ENCODE measurements at regions not wholly inside any gene's neighbourhood (a gene's known extent, or its start where the extent isn't known, plus 50 kb on each side); places are given as distances from the start of the nearest gene placed in this dataset.

- TF ChIP-seq, protein P1, sequence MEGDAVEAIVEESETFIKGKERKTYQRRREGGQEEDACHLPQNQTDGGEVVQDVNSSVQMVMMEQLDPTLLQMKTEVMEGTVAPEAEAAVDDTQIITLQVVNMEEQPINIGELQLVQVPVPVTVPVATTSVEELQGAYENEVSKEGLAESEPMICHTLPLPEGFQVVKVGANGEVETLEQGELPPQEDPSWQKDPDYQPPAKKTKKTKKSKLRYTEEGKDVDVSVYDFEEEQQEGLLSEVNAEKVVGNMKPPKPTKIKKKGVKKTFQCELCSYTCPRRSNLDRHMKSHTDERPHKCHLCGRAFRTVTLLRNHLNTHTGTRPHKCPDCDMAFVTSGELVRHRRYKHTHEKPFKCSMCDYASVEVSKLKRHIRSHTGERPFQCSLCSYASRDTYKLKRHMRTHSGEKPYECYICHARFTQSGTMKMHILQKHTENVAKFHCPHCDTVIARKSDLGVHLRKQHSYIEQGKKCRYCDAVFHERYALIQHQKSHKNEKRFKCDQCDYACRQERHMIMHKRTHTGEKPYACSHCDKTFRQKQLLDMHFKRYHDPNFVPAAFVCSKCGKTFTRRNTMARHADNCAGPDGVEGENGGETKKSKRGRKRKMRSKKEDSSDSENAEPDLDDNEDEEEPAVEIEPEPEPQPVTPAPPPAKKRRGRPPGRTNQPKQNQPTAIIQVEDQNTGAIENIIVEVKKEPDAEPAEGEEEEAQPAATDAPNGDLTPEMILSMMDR (IDR thresholded peaks at IDR 0.05) = no peak
- no peak for TF ChIP-seq POLR2A (IDR thresholded peaks at IDR 0.05)
Measured at GRCh38 chr4:32321421-32321820, 1601.3 kb downstream of the PCDH7 start.
